HUES48 (cell line): ENCODE measurements at regions not wholly inside any gene's neighbourhood (a gene's known extent, or its start where the extent isn't known, plus 50 kb on each side); places are given as distances from the start of the nearest gene placed in this dataset.
"Not testable (repeated sequence)": the region's sequence is repeated elsewhere in the genome, so short reads cannot be mapped to it uniquely, and the experiment has no call there.

Experiments used
- H3K27ac ChIP-seq: one replicate; pipeline ENCODE4 v1.7.0; 2013; ENCODE audit warnings: low read depth, low read length, inconsistent platforms
- H3K27me3 ChIP-seq: 2 replicates; pipeline ENCODE4 v1.6.1; 2013; ENCODE audit warnings: mild to moderate bottlenecking, low read length; ENCODE audit not compliant: control insufficient read depth, insufficient read depth
- H3K36me3 ChIP-seq: 2 replicates; pipeline ENCODE4 v1.6.1; 2013; ENCODE audit warnings: low read length; ENCODE audit not compliant: control insufficient read depth, insufficient read depth
- H3K4me1 ChIP-seq: 2 replicates; pipeline ENCODE4 v1.6.1; 2013; ENCODE audit warnings: mild to moderate bottlenecking, low read length; ENCODE audit not compliant: control insufficient read depth, insufficient read depth
- H3K4me3 ChIP-seq: 2 replicates; pipeline ENCODE4 v1.5.1; 2013; ENCODE audit warnings: mild to moderate bottlenecking, low read depth, low read length
- H3K9ac ChIP-seq: 2 replicates; pipeline ENCODE4 v1.6.1; 2013; ENCODE audit warnings: mild to moderate bottlenecking, low read depth, low read length, moderate library complexity
- H3K9me3 ChIP-seq: 2 replicates; pipeline ENCODE4 v1.6.1; 2013; ENCODE audit warnings: low read length; ENCODE audit not compliant: control insufficient read depth, insufficient read depth

DNA sequence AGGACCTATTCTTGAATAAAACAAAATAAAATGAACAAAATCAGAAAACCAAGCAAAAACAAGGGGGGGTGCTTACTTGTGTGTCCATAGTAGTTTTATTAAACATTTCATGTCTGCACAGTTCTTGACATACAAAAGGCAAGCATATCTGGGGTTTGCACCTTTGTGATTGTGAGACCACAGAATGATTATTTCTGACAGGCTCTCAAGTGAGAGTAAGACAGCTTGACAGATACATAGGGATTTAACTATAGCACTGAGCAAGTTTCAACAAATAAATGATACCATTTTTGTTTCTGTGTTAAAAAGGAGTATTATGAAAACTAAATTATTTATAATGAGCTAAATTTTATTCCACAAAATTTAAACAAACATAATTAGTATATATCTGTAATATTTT, 712.0 kb upstream of the PCDH10 start:
- Histone ChIP-seq H3K9me3 (no peaks in the 10 kb centered on the region), H3K4me1 (no peaks in the 10 kb centered on the region), H3K27ac (no peak overlapping the region), H3K27me3 (no peaks in the 10 kb centered on the region), H3K9ac (no peak overlapping the region), H3K36me3 (no peaks in the 10 kb centered on the region), H3K4me3 (no peak overlapping the region)

- no peaks in the 10 kb centered on the region for H3K27me3 ChIP-seq
Measured at GRCh38 chr4:132445386-132445785, 703.7 kb upstream of the PCDH10 start.

DNA sequence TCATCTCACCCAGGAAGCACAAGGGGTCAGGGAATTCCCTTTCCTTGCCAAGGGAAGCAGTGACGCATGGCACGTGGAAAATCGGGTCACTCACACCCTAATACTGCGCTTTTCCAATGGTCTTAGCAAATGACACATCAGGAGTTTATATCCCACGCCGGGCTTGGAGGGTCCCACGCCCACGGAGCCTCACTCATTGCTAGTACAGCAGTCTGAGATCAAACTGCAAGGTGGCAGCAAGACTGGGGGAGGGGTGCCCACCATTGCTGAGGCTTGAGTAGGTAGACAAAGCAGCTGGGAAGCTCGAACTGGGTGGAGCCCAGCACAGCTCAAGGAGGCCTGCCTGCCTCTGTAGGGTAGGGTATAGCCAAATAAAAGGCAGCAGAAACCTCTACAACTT, 691.1 kb upstream of the PCDH10 start:
- not testable (repeated sequence) for H3K9ac ChIP-seq, H3K36me3 ChIP-seq, H3K9me3 ChIP-seq, H3K4me1 ChIP-seq, H3K27me3 ChIP-seq, H3K27ac ChIP-seq, H3K4me3 ChIP-seq

More at GRCh38 chr4:132445386-132445785, 703.7 kb upstream of the PCDH10 start:
- H3K9ac ChIP-seq, result no peak overlapping the region
- H3K4me1 ChIP-seq, result no peaks in the 10 kb centered on the region
- no peaks in the 10 kb centered on the region for H3K36me3 ChIP-seq
- H3K9me3 ChIP-seq, result peaks cover 13% of the 10 kb centered on the region; the same call in 1 of the 2 replicates
- H3K27ac ChIP-seq, result no peak overlapping the region
- no peak overlapping the region for H3K4me3 ChIP-seq

DNA sequence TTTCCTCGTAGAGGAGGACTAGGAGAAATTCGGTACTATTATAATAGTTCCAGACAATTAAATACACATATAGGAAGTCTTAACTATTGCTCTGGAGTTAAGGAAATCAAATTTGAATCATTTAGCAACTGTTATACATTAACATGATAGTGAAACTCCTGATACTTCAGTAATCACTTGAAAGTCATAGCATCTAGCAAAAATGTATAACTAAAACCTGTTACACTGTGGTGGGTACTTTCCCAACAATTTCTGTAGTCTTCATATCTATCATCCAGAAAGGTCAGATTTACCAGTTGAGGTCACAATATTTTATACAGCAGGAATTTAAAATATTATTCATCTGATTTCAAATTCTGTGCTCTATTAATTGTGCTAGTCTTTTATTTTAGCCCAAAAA, 669.6 kb upstream of the PCDH10 start:
- no peak overlapping the region for H3K4me3 ChIP-seq

GRCh38 chr4:132488555-132488954, 660.5 kb upstream of the PCDH10 start:
- H3K4me3 ChIP-seq, result no peak overlapping the region
- H3K27ac ChIP-seq, result no peak overlapping the region
- H3K9ac ChIP-seq, result no peak overlapping the region
- peaks cover 23% of the 10 kb centered on the region for H3K4me1 ChIP-seq
- no peaks in the 10 kb centered on the region for H3K27me3 ChIP-seq
- H3K36me3 ChIP-seq, result peaks cover 6% of the 10 kb centered on the region; the same call in 1 of the 2 replicates
- peaks cover 36% of the 10 kb centered on the region for H3K9me3 ChIP-seq

More for the DNA sequence above, 669.6 kb upstream of the PCDH10 start:
- H3K27ac ChIP-seq, result no peak overlapping the region
- no peaks in the 10 kb centered on the region for H3K4me1 ChIP-seq
- no peaks in the 10 kb centered on the region for H3K27me3 ChIP-seq
- H3K9ac ChIP-seq, result no peak overlapping the region
- H3K9me3 ChIP-seq, result no peaks in the 10 kb centered on the region
- no peaks in the 10 kb centered on the region for H3K36me3 ChIP-seq

GRCh38 chr4:132493476-132493875, 655.6 kb upstream of the PCDH10 start:
- Histone ChIP-seq H3K4me3 (no peak overlapping the region), H3K9me3 (peaks cover 23% of the 10 kb centered on the region), H3K36me3 (peaks cover 6% of the 10 kb centered on the region; the same call in 1 of the 2 replicates), H3K4me1 (peaks cover 52% of the 10 kb centered on the region), H3K27ac (peak overlapping the region; percentile 66), H3K9ac (peak overlapping the region; percentile 38; the same call in 1 of the 2 replicates), H3K27me3 (no peaks in the 10 kb centered on the region)

- H3K36me3 ChIP-seq, H3K4me3 ChIP-seq, H3K9me3 ChIP-seq, H3K27me3 ChIP-seq: not testable (repeated sequence)
- peaks cover 52% of the 10 kb centered on the region for H3K4me1 ChIP-seq
- H3K27ac ChIP-seq, result peak overlapping the region; percentile 87
- peak overlapping the region; percentile 11; the same call in 1 of the 2 replicates for H3K9ac ChIP-seq
Measured at GRCh38 chr4:132495267-132495812, 653.8 kb upstream of the PCDH10 start.

GRCh38 chr4:132498215-132498614, 650.9 kb upstream of the PCDH10 start:
- H3K36me3 ChIP-seq, result no peaks in the 10 kb centered on the region
- H3K27me3 ChIP-seq, result no peaks in the 10 kb centered on the region

DNA sequence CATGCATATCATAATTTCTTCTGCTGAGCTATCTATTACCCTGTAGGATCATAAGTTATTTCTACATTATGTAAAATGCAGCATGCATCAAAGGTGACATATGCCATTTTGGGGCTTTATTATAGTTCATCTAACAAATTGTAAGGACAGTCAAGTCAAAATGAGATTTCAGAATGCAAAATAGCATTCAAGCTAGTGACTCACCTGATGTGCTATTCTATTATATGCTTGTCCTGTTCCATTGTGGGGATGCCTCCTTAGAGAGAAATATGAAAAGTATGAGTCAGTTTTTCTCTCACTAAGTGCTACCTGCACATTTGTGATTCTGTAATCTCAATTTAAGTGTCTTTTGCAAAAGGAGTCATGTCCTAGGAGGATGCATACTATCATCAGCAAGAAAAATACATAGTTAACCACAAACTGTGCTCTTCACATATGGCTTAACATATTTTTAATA, 647.0 kb upstream of the PCDH10 start:
- Histone ChIP-seq H3K4me1 (0 out of 2 replicates have a peak, but pooled peaks cover under 1% of the 10 kb centered on the region), H3K4me3 (no peak overlapping the region), H3K9me3 (no peaks in the 10 kb centered on the region), H3K27ac (no peak overlapping the region), H3K36me3 (no peaks in the 10 kb centered on the region), H3K9ac (no peak overlapping the region), H3K27me3 (no peaks in the 10 kb centered on the region)

More at GRCh38 chr4:132498215-132498614, 650.9 kb upstream of the PCDH10 start:
- Histone ChIP-seq H3K27ac (no peak overlapping the region), H3K9ac (no peak overlapping the region), H3K4me3 (no peak overlapping the region), H3K9me3 (no peaks in the 10 kb centered on the region), H3K4me1 (peaks cover 32% of the 10 kb centered on the region)

GRCh38 chr4:132504438-132504837, 644.7 kb upstream of the PCDH10 start:
- Histone ChIP-seq H3K9ac (no peak overlapping the region), H3K36me3 (no peaks in the 10 kb centered on the region; the same call in 1 of the 2 replicates), H3K9me3 (no peaks in the 10 kb centered on the region), H3K27ac (no peak overlapping the region), H3K4me1 (peaks cover 6% of the 10 kb centered on the region; the same call in 1 of the 2 replicates), H3K27me3 (no peaks in the 10 kb centered on the region), H3K4me3 (no peak overlapping the region)

- Histone ChIP-seq H3K4me1 (peaks cover 20% of the 10 kb centered on the region), H3K4me3 (no peak overlapping the region), H3K27me3 (no peaks in the 10 kb centered on the region), H3K36me3 (no peaks in the 10 kb centered on the region; the same call in 1 of the 2 replicates), H3K27ac (no peak overlapping the region), H3K9ac (no peak overlapping the region), H3K9me3 (no peaks in the 10 kb centered on the region)
Measured at GRCh38 chr4:132506568-132506967, 642.5 kb upstream of the PCDH10 start.
